Left cardiac atrium (tissue), 4 donors: ENCODE measurements at regions not wholly inside any gene's neighbourhood (a gene's known extent, or its start where the extent isn't known, plus 50 kb on each side); places are given as distances from the start of the nearest gene placed in this dataset.
"Not testable (repeated sequence)": the region's sequence is repeated elsewhere in the genome, so short reads cannot be mapped to it uniquely, and the experiment has no call there.

Source experiments
- ATAC-seq, 2 donors: fragments of 200-7000 bp; cut with Tn5 transposase; one replicate each; pipeline ENCODE4 v1.9.1; 2020; ENCODE audit warnings: mild to moderate bottlenecking in 2 of 2, moderate library complexity in 2 of 2
- DNase-seq: peaks from one replicate; pipeline ENCODE4 v3.0.0-alpha.2; 2020
- intact Hi-C, 2 donors: fragments of 100-400 bp; cut with DNase I; formaldehyde crosslinking; loops; one replicate each; pipeline versions ENCODE4 v1.14.1 to v1.15.1; 2022 to 2023
- donor health status: DM: no; HTN: yes; CAD: no.
- donor health status: DM: no; HTN: yes; CAD: no; lungs with severe emphysema.
- donor health status: DM: yes; HTN: yes; CAD: no.
- donor health status: Dilated cardiomyopathy.

DNA sequence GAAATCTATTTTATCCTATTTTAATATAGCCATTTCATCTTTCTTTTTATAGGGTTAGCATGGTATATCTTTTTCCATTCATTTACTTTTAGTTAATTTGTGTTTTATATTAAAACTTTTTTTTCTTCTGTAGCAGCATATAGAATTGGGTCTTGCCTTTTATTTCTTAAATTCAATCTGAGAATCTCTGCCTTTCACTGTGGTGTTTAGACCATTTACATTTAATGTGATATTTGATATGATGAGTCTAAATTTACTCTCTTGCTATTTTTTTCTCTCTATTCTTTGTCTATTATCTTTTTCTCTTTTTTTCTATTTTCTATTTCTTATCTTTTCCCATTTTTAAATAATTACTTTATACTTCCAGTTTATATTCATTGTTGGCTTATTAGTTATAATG is 105.4 kb upstream of the HAND2 start:
- intact Hi-C loops, result no loop called here
- no peak for ATAC-seq
- no peak for DNase-seq

DNA sequence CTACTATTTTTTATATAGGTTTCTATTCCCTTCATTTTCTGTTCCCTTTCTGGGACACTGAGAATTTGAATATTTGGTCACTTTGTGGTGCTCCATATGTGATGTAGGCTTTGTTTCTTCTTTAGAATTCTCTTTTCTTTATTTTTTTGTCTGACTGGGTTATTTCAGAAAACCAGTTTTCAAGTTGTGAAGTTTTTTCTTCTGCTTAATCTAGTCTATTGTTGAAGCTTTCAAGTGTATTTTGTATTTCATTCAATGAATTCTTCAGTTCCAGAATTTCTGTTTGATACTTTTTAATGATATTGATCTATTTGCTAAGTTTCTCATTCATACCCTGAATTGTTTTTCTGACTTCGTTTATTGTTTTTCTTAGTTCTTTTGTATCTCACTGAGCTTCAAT is 96.2 kb upstream of the HAND2 start:
- intact Hi-C loops, result no loop called here
- DNase-seq (no peak), ATAC-seq (no peak)

DNA sequence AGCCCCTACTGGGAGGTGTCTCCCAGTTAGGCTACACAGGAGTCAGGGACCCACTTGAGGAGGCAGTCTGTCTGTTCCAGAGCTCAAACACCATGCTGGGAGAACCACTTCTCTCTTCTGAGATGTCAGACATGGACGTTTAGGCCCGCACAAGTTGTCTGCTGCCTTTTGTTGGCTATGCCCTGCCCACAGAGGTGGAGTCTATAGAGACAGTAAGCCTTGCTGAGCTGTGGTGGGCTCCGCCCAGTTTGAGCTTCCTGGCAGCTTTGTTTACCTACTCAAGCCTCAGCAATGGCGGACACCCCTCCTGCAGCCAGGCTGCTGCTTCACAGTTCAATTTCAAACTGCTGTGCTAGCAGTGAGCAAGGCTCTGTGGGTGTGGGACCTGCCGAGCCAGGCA is 88.6 kb upstream of the HAND2 start:
- DNase-seq, ATAC-seq, intact Hi-C loops: not testable (repeated sequence)

DNA sequence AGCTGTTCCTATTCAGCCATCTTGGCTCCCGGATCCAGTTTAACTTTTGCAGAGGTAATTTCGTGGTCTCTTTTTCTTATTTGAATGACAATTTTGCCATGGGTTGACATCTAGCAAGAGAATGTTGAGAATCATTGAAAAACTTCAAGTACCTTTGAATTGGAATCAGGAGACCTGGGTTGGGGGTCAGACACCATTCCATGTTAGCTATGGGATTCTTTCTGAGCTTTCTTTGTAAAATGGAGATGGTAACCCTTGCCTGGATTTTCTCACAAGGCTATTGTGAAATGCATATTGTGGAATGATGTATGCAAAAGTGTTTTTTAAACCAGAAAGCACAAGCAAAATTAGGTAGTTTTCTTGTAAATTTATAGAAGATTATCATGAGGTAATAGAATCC is 79.1 kb upstream of the HAND2 start:
- ATAC-seq (no peak), DNase-seq (no peak)

DNA sequence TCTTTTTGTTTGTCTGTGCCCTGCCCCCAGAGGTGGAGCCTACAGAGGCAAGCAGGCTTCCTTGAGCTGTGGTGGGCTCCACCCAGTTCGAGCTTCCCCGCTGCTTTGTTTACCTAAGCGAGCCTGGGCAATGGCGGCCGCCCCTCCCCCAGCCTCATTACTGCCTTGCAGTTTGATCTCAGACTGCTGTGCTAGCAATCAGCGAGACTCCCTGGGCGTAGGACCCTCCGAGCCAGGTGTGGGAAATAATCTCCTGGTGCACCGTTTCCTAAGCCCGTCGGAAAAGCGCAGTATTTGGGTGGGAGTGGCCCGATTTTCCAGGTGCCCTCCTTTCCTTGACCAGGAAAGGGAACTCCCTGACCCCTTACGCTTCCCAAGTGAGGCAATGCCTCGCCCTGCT is 78.6 kb upstream of the HAND2 start:
- ATAC-seq, intact Hi-C loops, DNase-seq: not testable (repeated sequence)

More for the DNA sequence above, 79.1 kb upstream of the HAND2 start:
- intact Hi-C loops, result no loop called here

DNA sequence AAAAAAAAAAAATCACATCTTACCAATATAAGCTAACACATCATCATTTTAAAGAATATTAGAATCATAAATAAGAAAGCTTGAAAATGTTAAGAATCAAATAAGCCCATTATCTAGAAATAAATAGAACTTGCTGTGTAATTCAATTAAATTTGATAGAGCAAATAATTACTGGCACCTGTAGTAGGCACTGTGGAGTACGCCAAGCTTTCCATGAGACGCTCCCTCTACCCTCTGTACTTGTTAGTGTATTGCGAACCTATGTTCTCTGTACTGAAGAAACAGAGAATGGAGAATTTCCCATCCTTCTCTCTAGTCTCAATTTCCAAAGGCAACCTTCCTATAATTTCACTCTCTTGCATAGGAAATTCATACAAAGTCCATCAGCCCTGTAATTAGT is 61.7 kb upstream of the HAND2 start:
- ATAC-seq (no peak), DNase-seq (no peak)
- intact Hi-C loops, result no loop called here

DNA sequence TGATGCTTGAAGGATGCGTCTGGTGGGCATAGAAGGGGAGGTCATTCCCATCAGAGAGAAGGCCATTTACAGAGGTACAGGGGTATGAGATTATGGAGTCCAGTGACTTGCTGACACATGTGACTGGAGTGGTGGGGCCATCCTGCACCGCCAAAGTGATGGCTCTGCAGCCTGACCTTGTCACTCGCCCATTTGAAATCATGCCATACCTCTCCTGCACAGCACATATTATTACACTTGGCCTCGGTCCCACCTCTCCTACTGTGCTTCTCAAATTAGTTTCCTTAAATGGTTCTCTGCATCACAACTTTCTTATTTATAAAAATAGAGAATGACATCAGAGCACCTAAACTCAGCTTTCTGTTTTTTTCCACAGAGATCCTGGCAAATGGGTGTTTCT is 60.7 kb upstream of the HAND2 start:
- intact Hi-C loops, result no loop called here
- DNase-seq (no peak), ATAC-seq (peak; percentile 36 to 73)

DNA sequence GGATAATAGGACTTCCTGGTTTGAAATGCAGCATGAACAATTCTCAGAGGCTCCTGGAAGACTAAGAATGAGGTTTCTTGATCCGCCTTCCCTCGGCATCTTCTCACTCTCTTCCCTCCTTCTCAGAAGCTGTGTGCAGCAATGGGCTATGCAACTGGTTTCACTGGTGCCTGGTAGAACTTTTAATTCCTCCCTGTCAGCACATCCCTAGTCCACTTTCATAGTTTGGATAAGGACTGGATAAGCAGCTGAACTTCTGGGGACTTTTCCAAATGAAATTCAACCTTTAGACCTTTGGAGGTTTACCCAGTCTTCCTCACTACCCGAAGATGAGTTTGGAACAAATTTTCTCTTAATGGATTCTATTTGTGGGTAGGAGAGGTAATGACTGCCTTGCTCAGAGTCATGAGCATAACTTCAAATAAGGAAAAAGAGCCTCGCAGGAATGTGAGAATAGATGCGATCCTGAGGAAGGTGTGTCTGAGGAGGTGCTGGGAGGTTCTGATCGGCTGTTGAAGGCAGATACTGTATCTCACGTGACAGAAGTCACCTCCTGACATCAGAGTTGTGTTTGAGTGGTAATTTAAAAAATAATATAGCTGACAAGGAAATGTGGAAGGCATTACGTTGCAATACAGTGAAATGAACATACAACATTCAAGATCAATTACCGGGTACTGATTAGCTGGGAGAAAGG is 56.0 kb upstream of the HAND2 start:
- no peak for DNase-seq
- intact Hi-C loops, result no loop called here
- ATAC-seq, result peak; percentile 79 to 87

DNA sequence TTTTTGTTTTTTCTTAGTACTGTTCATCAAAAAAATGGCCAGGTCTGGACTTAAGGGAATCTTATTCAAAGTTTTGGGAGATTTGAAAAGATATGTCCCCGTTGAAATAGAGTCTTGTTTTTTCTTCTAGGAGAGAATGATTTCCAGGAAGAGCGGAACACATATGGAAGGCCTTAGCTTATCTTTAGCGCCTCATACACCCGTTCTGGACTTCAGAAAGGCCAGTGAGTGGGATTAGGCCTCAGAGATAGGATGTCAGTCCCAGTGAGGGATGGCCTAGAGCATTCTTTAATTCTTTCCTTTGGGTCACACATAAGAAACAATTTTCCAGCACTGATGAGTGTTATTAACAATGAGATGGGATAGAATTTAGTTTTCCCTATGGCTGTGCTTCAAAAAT is 54.5 kb upstream of the HAND2 start:
- intact Hi-C loops, result no loop called here
- ATAC-seq (no peak), DNase-seq (no peak)
